RWPE1 (cell line): ENCODE measurements at regions not wholly inside any gene's neighbourhood (a gene's known extent, or its start where the extent isn't known, plus 50 kb on each side); places are given as distances from the start of the nearest gene placed in this dataset.

Experiments
- CTCF ChIA-PET: fragments of 350-600 bp; sonication (Branson Sonifier 250); formaldehyde crosslinking; extraction: SDS; loops from one replicate; lab custom pipeline; 2021; lab: Yijun Ruan, JAX
- POLR2A ChIA-PET: fragments of 400-600 bp; formaldehyde crosslinking; extraction: SDS; loops from one replicate; lab custom pipeline; 2020; ENCODE audit warnings: antibody characterized with exemption; ENCODE audit not compliant: low non-redundant PET; lab: Yijun Ruan, JAX
- DNase-seq: peaks from one replicate; pipeline ENCODE4 v3.0.0; 2012; ENCODE audit warnings: low spot score
- H3K27ac ChIP-seq: fragments of 450-650 bp; 2 replicates; pipeline ENCODE4 v1.5.1; 2017
- CTCF ChIP-seq: fragments of 450-650 bp; conservative IDR thresholded peaks from 2 replicates; pipeline ENCODE4 v1.5.1; 2017; ENCODE audit warnings: low read depth, mild to moderate bottlenecking

- POLR2A ChIA-PET = no interaction called here
- DNase-seq = no peak
- CTCF ChIA-PET = no interaction called here
- H3K27ac ChIP-seq = no peak overlapping the region
- no peak for TF ChIP-seq CTCF
Observed at GRCh38 chr9:135216791-135217441, 129.4 kb downstream of the OLFM1 start.

- TF ChIP-seq CTCF = no peak
- H3K27ac ChIP-seq = no peak overlapping the region
- POLR2A ChIA-PET = no interaction called here
- CTCF ChIA-PET = interaction anchor here (0.7 kb wide), 1 partner anchor 377 kb away, joined by 4 read pairs; no protein-coding TSS in a partner anchor
- no peak for DNase-seq
Observed at GRCh38 chr9:135217836-135218235, 130.4 kb downstream of the OLFM1 start.

GRCh38 chr9:135218331-135219225 lies 131.1 kb downstream of the OLFM1 start:
- no peak for TF ChIP-seq CTCF
- CTCF ChIA-PET = interaction anchor here (0.6 kb wide), 2 partner anchors 40 to 1397 kb away, joined by 3 to 4 read pairs; no protein-coding TSS in a partner anchor
- POLR2A ChIA-PET = no interaction called here
- no peak for DNase-seq
- H3K27ac ChIP-seq = no peak overlapping the region

- ChIA-PET CTCF (no interaction called here), POLR2A (no interaction called here)
- no peak for TF ChIP-seq CTCF
- no peak for DNase-seq
- H3K27ac ChIP-seq = no peak overlapping the region
Observed at GRCh38 chr9:135219676-135220600, 132.5 kb downstream of the OLFM1 start.

GRCh38 chr9:135220601-135221575 lies 133.4 kb downstream of the OLFM1 start:
- no peak overlapping the region for H3K27ac ChIP-seq
- TF ChIP-seq CTCF = no peak
- ChIA-PET POLR2A (no interaction called here), CTCF (interaction anchor here (0.6 kb wide), 1 partner anchor 21 kb away, joined by 3 read pairs; no protein-coding TSS in a partner anchor)
- DNase-seq = no peak
